ENCODE measurements at regions not wholly inside any gene's neighbourhood (a gene's known extent, or its start where the extent isn't known, plus 50 kb on each side); places are given as distances from the start of the nearest gene placed in this dataset.
A peak's percentile ranks its signal among the peaks of the same experiment; 100 is the strongest.

GRCh38 chr6:81999826-82000225 is 247.3 kb upstream of the TENT5A start:
- Histone ChIP-seq H3K4me3 (no peak overlapping the region), H3K27ac (no peak overlapping the region), H3K36me3 (no peaks in the 10 kb centered on the region), H3K4me1 (no peaks in the 10 kb centered on the region), H3K9me3 (no peaks in the 10 kb centered on the region), H3K27me3 (no peaks in the 10 kb centered on the region)
- no peak for DNase-seq
- TF ChIP-seq POLR2A (IDR thresholded peaks at IDR 0.05): no peak
- TF ChIP-seq CTCF (IDR thresholded peaks at IDR 0.05): no peak
- intact Hi-C loops (cut with DNase I; ENCODE audit: low total_unique reads): no loop called here

- Histone ChIP-seq H3K9me3 (no peaks in the 10 kb centered on the region), H3K4me3 (no peak overlapping the region), H3K36me3 (no peaks in the 10 kb centered on the region), H3K27ac (no peak overlapping the region), H3K27me3 (no peaks in the 10 kb centered on the region), H3K4me1 (no peaks in the 10 kb centered on the region)
- no peak for TF ChIP-seq POLR2A (IDR thresholded peaks at IDR 0.05)
- TF ChIP-seq CTCF (IDR thresholded peaks at IDR 0.05): no peak
- no peak for DNase-seq
- intact Hi-C loops (cut with DNase I; ENCODE audit: low total_unique reads): no loop called here
These were observed 246.8 kb upstream of the TENT5A start for GRCh38 chr6:81999270-81999669.

GRCh38 chr6:81998432-81998831 is 246.0 kb upstream of the TENT5A start:
- intact Hi-C loops (cut with DNase I; ENCODE audit: low total_unique reads): no loop called here
- Histone ChIP-seq H3K27ac (no peak overlapping the region), H3K27me3 (no peaks in the 10 kb centered on the region), H3K36me3 (no peaks in the 10 kb centered on the region), H3K4me3 (no peak overlapping the region), H3K9me3 (no peaks in the 10 kb centered on the region), H3K4me1 (no peaks in the 10 kb centered on the region)
- no peak for DNase-seq
- no peak for TF ChIP-seq POLR2A (IDR thresholded peaks at IDR 0.05)
- no peak for TF ChIP-seq CTCF (IDR thresholded peaks at IDR 0.05)

- no peak for DNase-seq
- no peaks in the 10 kb centered on the region for H3K27me3 ChIP-seq
- intact Hi-C loops (cut with DNase I; ENCODE audit: low total_unique reads): no loop called here
- no peaks in the 10 kb centered on the region for H3K9me3 ChIP-seq
- no peaks in the 10 kb centered on the region for H3K36me3 ChIP-seq
- H3K4me3 ChIP-seq: no peak overlapping the region
- peak overlapping the region; percentile 34 to 47 for H3K27ac ChIP-seq
- no peak for TF ChIP-seq POLR2A (IDR thresholded peaks at IDR 0.05)
- TF ChIP-seq CTCF (IDR thresholded peaks at IDR 0.05): no peak
- no peaks in the 10 kb centered on the region for H3K4me1 ChIP-seq
These were observed 244.8 kb upstream of the TENT5A start for GRCh38 chr6:81997090-81997926.

- no peaks in the 10 kb centered on the region for H3K4me1 ChIP-seq
- TF ChIP-seq POLR2A (IDR thresholded peaks at IDR 0.05) (no peak), CTCF (IDR thresholded peaks at IDR 0.05) (no peak)
- no peaks in the 10 kb centered on the region for H3K9me3 ChIP-seq
- no peak overlapping the region for H3K4me3 ChIP-seq
- intact Hi-C loops (cut with DNase I; ENCODE audit: low total_unique reads): no loop called here
- H3K27me3 ChIP-seq: no peaks in the 10 kb centered on the region
- H3K27ac ChIP-seq: peak overlapping the region in 1 of 2 donors; percentile 34
- no peaks in the 10 kb centered on the region for H3K36me3 ChIP-seq
- no peak for DNase-seq
These were observed 243.9 kb upstream of the TENT5A start for GRCh38 chr6:81996414-81996813.
